ENCODE measurements at regions not wholly inside any gene's neighbourhood (a gene's known extent, or its start where the extent isn't known, plus 50 kb on each side); places are given as distances from the start of the nearest gene placed in this dataset.

DNA sequence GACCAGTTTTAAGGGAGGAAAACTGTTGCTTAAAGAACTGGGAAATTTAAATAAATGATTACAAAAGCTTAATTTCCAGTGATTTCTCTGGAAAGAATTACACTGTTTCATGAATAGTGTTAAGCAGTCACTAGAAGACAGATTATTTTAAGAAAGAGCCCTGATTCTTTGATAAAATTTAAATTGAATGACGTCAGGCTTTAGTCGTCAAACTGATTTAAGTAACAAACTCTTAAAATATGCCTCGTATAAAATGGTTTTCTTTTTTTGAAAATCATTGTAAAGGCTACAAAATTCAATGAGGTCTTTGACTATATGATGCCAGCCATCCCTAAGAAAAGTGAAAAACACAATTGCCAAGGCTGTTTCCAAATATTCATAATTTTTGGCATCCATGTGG lies 465.0 kb downstream of the NR4A2 start:
- TF ChIP-seq POLR2A (IDR thresholded peaks at IDR 0.05) = no peak
- TF ChIP-seq, protein P1, sequence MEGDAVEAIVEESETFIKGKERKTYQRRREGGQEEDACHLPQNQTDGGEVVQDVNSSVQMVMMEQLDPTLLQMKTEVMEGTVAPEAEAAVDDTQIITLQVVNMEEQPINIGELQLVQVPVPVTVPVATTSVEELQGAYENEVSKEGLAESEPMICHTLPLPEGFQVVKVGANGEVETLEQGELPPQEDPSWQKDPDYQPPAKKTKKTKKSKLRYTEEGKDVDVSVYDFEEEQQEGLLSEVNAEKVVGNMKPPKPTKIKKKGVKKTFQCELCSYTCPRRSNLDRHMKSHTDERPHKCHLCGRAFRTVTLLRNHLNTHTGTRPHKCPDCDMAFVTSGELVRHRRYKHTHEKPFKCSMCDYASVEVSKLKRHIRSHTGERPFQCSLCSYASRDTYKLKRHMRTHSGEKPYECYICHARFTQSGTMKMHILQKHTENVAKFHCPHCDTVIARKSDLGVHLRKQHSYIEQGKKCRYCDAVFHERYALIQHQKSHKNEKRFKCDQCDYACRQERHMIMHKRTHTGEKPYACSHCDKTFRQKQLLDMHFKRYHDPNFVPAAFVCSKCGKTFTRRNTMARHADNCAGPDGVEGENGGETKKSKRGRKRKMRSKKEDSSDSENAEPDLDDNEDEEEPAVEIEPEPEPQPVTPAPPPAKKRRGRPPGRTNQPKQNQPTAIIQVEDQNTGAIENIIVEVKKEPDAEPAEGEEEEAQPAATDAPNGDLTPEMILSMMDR (IDR thresholded peaks at IDR 0.05) = no peak

Measured in right lobe of liver (tissue), 4 donors.